NCI-H2107 treated with DMSO at 0.1 percent for 48 hours (cell line): ENCODE measurements at regions not wholly inside any gene's neighbourhood (a gene's known extent, or its start where the extent isn't known, plus 50 kb on each side); places are given as distances from the start of the nearest gene placed in this dataset.
A peak's percentile ranks its signal among the peaks of the same experiment; 100 is the strongest.

Experiments
- DNase-seq: peaks from one replicate; lab custom pipeline; 2025; ENCODE audit not compliant: unreplicated experiment; lab: John Stamatoyannopoulos, UW

GRCh38 chr3:1540686-1541085 lies 447.9 kb downstream of the CNTN6 start:
- no peak for DNase-seq

- DNase-seq: no peak
These were observed 458.9 kb downstream of the CNTN6 start for GRCh38 chr3:1551741-1552140.

GRCh38 chr3:1552831-1553230 lies 460.0 kb downstream of the CNTN6 start:
- no peak for DNase-seq

GRCh38 chr3:1561427-1561826 lies 468.6 kb downstream of the CNTN6 start:
- no peak for DNase-seq

GRCh38 chr3:1571736-1572135 lies 478.9 kb downstream of the CNTN6 start:
- no peak for DNase-seq

GRCh38 chr3:1576047-1576446 lies 483.2 kb downstream of the CNTN6 start:
- DNase-seq: no peak

GRCh38 chr3:1578124-1578806 lies 485.4 kb downstream of the CNTN6 start:
- DNase-seq: no peak

GRCh38 chr3:1583044-1583443 lies 490.2 kb downstream of the CNTN6 start:
- no peak for DNase-seq

- DNase-seq: no peak
These were observed 494.6 kb downstream of the CNTN6 start for GRCh38 chr3:1587426-1587825.

- no peak for DNase-seq
These were observed 498.7 kb downstream of the CNTN6 start for GRCh38 chr3:1591327-1592028.

- no peak for DNase-seq
These were observed 502.1 kb downstream of the CNTN6 start for GRCh38 chr3:1594940-1595339.

- no peak for DNase-seq
These were observed 498.5 kb upstream of the CNTN4 start for GRCh38 chr3:1600206-1600605.

GRCh38 chr3:1600700-1601418 lies 497.8 kb upstream of the CNTN4 start:
- no peak for DNase-seq

GRCh38 chr3:1609416-1609815 lies 489.2 kb upstream of the CNTN4 start:
- peak; percentile 56 for DNase-seq

GRCh38 chr3:1611824-1612223 lies 486.8 kb upstream of the CNTN4 start:
- no peak for DNase-seq

- no peak for DNase-seq
These were observed 484.7 kb upstream of the CNTN4 start for GRCh38 chr3:1613962-1614361.

GRCh38 chr3:1616744-1617143 lies 481.9 kb upstream of the CNTN4 start:
- no peak for DNase-seq

- DNase-seq: no peak
These were observed 474.8 kb upstream of the CNTN4 start for GRCh38 chr3:1623896-1624295.

- no peak for DNase-seq
These were observed 466.5 kb upstream of the CNTN4 start for GRCh38 chr3:1632128-1632527.

GRCh38 chr3:1661839-1662238 lies 436.8 kb upstream of the CNTN4 start:
- no peak for DNase-seq

GRCh38 chr3:1664266-1664665 lies 434.4 kb upstream of the CNTN4 start:
- no peak for DNase-seq

GRCh38 chr3:1666865-1667264 lies 431.8 kb upstream of the CNTN4 start:
- DNase-seq: no peak
